ENCODE measurements at regions not wholly inside any gene's neighbourhood (a gene's known extent, or its start where the extent isn't known, plus 50 kb on each side); places are given as distances from the start of the nearest gene placed in this dataset.

- Mint-ChIP-seq H3K9me3 (ENCODE audit: insufficient read depth) (no peaks in the 10 kb centered on the region), H3K4me3 (no peak overlapping the region), H3K27me3 (ENCODE audit: low read depth) (no peaks in the 10 kb centered on the region), H3K27ac (no peak overlapping the region), H3K4me1 (ENCODE audit: low read depth) (no peaks in the 10 kb centered on the region), H3K36me3 (ENCODE audit: low read depth) (no peaks in the 10 kb centered on the region)
- ATAC-seq: no peak
- ChIA-PET POLR2A (no interaction called here), CTCF (no interaction called here)
- DNase-seq: no peak
Observed at GRCh38 chrX:22481436-22481835, 208.7 kb downstream of the CBLL2 start.

- H3K9me3 Mint-ChIP-seq (ENCODE audit: insufficient read depth): no peaks in the 10 kb centered on the region
Observed at GRCh38 chrX:22486296-22486695, 213.6 kb downstream of the CBLL2 start.

DNA sequence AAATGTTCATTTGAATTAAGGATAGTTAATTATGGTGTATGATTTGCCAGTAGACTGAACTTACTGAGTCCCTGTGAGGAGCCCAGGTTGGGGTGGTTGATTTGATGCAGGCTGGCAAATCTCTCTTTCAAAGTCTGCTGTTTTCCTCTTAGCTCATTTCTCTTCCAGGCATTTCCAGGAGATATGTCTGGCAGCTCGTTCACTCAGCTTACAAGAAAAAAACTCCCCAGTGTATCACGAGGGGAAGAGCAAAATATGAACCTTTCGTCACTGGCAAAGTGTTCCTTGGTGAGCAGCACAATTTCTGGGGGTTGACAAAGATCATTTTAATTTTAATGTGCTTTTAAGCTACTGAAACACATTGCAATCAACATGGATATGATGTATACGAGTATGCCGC is 244.2 kb downstream of the CBLL2 start:
- H3K36me3 Mint-ChIP-seq (ENCODE audit: low read depth): no peaks in the 10 kb centered on the region
- H3K9me3 Mint-ChIP-seq (ENCODE audit: insufficient read depth): no peaks in the 10 kb centered on the region
- H3K27ac Mint-ChIP-seq: no peak overlapping the region
- POLR2A ChIA-PET: no interaction called here
- H3K27me3 Mint-ChIP-seq (ENCODE audit: low read depth): no peaks in the 10 kb centered on the region
- ATAC-seq (no peak), DNase-seq (no peak)
- no peaks in the 10 kb centered on the region for H3K4me1 Mint-ChIP-seq (ENCODE audit: low read depth)
- CTCF ChIA-PET: no interaction called here
- H3K4me3 Mint-ChIP-seq: no peak overlapping the region

More at GRCh38 chrX:22486296-22486695, 213.6 kb downstream of the CBLL2 start:
- Mint-ChIP-seq H3K27me3 (ENCODE audit: low read depth) (no peaks in the 10 kb centered on the region), H3K27ac (no peak overlapping the region), H3K4me3 (no peak overlapping the region), H3K4me1 (ENCODE audit: low read depth) (no peaks in the 10 kb centered on the region), H3K36me3 (ENCODE audit: low read depth) (no peaks in the 10 kb centered on the region)
- POLR2A ChIA-PET: no interaction called here
- ATAC-seq (no peak), DNase-seq (no peak)
- CTCF ChIA-PET: interaction anchor here (0.6 kb wide), 2 partner anchors 304 to 1264 kb away, joined by 3 read pairs; no protein-coding TSS in a partner anchor

- no peaks in the 10 kb centered on the region for H3K36me3 Mint-ChIP-seq (ENCODE audit: low read depth)
- no peaks in the 10 kb centered on the region for H3K27me3 Mint-ChIP-seq (ENCODE audit: low read depth)
- POLR2A ChIA-PET: no interaction called here
- DNase-seq: no peak
- no peak overlapping the region for H3K27ac Mint-ChIP-seq
- no peaks in the 10 kb centered on the region for H3K4me1 Mint-ChIP-seq (ENCODE audit: low read depth)
- ATAC-seq: no peak
- no peaks in the 10 kb centered on the region for H3K9me3 Mint-ChIP-seq (ENCODE audit: insufficient read depth)
- CTCF ChIA-PET: interaction anchor here (0.7 kb wide), 1 partner anchor 428 kb away, joined by 3 read pairs; no protein-coding TSS in a partner anchor
- H3K4me3 Mint-ChIP-seq: no peak overlapping the region
Observed at GRCh38 chrX:22520128-22520828, 247.6 kb downstream of the CBLL2 start.

DNA sequence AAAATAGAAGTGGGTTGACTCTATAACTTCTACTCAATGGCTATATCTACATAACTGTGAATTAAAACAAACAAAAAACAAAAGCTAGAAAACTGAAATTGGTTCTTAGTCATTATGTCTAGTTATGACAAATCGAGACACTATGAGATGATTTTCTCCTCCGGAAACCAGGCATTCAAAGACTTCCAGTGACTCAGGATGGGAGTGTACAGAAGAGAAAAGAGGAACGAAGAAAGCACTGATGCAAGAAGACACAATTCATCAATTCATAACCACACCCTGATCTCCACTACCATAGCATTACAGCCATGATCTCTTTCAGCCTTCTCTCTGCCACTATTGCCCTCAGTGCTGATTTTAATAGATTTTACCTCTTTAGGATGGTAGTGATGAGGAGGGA is 253.6 kb downstream of the CBLL2 start:
- Mint-ChIP-seq H3K4me3 (no peak overlapping the region), H3K27me3 (ENCODE audit: low read depth) (no peaks in the 10 kb centered on the region), H3K27ac (no peak overlapping the region), H3K4me1 (ENCODE audit: low read depth) (no peaks in the 10 kb centered on the region), H3K36me3 (ENCODE audit: low read depth) (no peaks in the 10 kb centered on the region), H3K9me3 (ENCODE audit: insufficient read depth) (no peaks in the 10 kb centered on the region)
- DNase-seq (no peak), ATAC-seq (no peak)
- POLR2A ChIA-PET: no interaction called here
- CTCF ChIA-PET: no interaction called here

DNA sequence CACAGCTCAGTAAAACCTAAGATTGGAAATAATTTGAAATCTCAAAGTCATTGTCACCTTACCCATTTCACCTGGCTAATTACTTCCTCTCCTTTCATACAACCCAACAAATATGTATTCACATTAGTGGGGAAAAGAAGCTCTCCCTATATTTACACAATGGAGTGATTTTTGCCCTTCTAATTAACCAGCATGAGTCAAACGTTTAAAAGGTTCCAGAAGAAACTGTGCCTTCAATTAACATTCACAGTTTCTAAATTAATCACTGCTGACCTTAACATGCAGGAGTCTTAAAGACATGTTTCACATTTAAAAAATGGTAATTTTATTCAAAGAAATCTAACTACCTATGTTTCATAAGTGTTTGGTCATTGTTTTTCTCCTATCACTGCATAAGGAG is 254.6 kb downstream of the CBLL2 start:
- DNase-seq: no peak
- CTCF ChIA-PET: no interaction called here
- POLR2A ChIA-PET: no interaction called here

GRCh38 chrX:22533898-22534297 is 261.2 kb downstream of the CBLL2 start:
- DNase-seq: no peak
- no peak overlapping the region for H3K27ac Mint-ChIP-seq
- H3K36me3 Mint-ChIP-seq (ENCODE audit: low read depth): no peaks in the 10 kb centered on the region
- H3K4me1 Mint-ChIP-seq (ENCODE audit: low read depth): no peaks in the 10 kb centered on the region
- H3K9me3 Mint-ChIP-seq (ENCODE audit: insufficient read depth): no peaks in the 10 kb centered on the region
- H3K4me3 Mint-ChIP-seq: no peak overlapping the region
- ChIA-PET POLR2A (no interaction called here), CTCF (no interaction called here)
- H3K27me3 Mint-ChIP-seq (ENCODE audit: low read depth): no peaks in the 10 kb centered on the region
- ATAC-seq: no peak

More for the DNA sequence above, 254.6 kb downstream of the CBLL2 start:
- Mint-ChIP-seq H3K27me3 (ENCODE audit: low read depth) (no peaks in the 10 kb centered on the region), H3K4me1 (ENCODE audit: low read depth) (no peaks in the 10 kb centered on the region), H3K4me3 (no peak overlapping the region), H3K36me3 (ENCODE audit: low read depth) (no peaks in the 10 kb centered on the region), H3K27ac (no peak overlapping the region), H3K9me3 (ENCODE audit: insufficient read depth) (no peaks in the 10 kb centered on the region)
- no peak for ATAC-seq

GRCh38 chrX:22534643-22535042 is 261.9 kb downstream of the CBLL2 start:
- Mint-ChIP-seq H3K4me1 (ENCODE audit: low read depth) (no peaks in the 10 kb centered on the region), H3K27ac (no peak overlapping the region), H3K36me3 (ENCODE audit: low read depth) (no peaks in the 10 kb centered on the region), H3K27me3 (ENCODE audit: low read depth) (no peaks in the 10 kb centered on the region), H3K4me3 (no peak overlapping the region), H3K9me3 (ENCODE audit: insufficient read depth) (no peaks in the 10 kb centered on the region)
- ChIA-PET POLR2A (no interaction called here), CTCF (no interaction called here)
- ATAC-seq (no peak), DNase-seq (no peak)

GRCh38 chrX:22536746-22537304 is 264.1 kb downstream of the CBLL2 start:
- H3K27me3 Mint-ChIP-seq (ENCODE audit: low read depth): no peaks in the 10 kb centered on the region

GRCh38 chrX:22538580-22538979 is 265.9 kb downstream of the CBLL2 start:
- Mint-ChIP-seq H3K4me3 (no peak overlapping the region), H3K9me3 (ENCODE audit: insufficient read depth) (no peaks in the 10 kb centered on the region), H3K36me3 (ENCODE audit: low read depth) (no peaks in the 10 kb centered on the region), H3K27me3 (ENCODE audit: low read depth) (no peaks in the 10 kb centered on the region), H3K27ac (no peak overlapping the region), H3K4me1 (ENCODE audit: low read depth) (no peaks in the 10 kb centered on the region)
- DNase-seq (no peak), ATAC-seq (no peak)
- ChIA-PET CTCF (no interaction called here), POLR2A (no interaction called here)

More at GRCh38 chrX:22536746-22537304, 264.1 kb downstream of the CBLL2 start:
- ATAC-seq: no peak
- Mint-ChIP-seq H3K36me3 (ENCODE audit: low read depth) (no peaks in the 10 kb centered on the region), H3K4me1 (ENCODE audit: low read depth) (no peaks in the 10 kb centered on the region), H3K9me3 (ENCODE audit: insufficient read depth) (no peaks in the 10 kb centered on the region), H3K27ac (no peak overlapping the region), H3K4me3 (no peak overlapping the region)
- ChIA-PET POLR2A (no interaction called here), CTCF (no interaction called here)
- no peak for DNase-seq

- POLR2A ChIA-PET: no interaction called here
- Mint-ChIP-seq H3K4me1 (ENCODE audit: low read depth) (no peaks in the 10 kb centered on the region), H3K36me3 (ENCODE audit: low read depth) (no peaks in the 10 kb centered on the region), H3K4me3 (no peak overlapping the region), H3K9me3 (ENCODE audit: insufficient read depth) (no peaks in the 10 kb centered on the region), H3K27me3 (ENCODE audit: low read depth) (no peaks in the 10 kb centered on the region), H3K27ac (no peak overlapping the region)
- CTCF ChIA-PET: no interaction called here
- DNase-seq: no peak
- no peak for ATAC-seq
Observed at GRCh38 chrX:22541926-22542325, 269.2 kb downstream of the CBLL2 start.

GRCh38 chrX:22542641-22543040 is 269.9 kb downstream of the CBLL2 start:
- no peaks in the 10 kb centered on the region for H3K36me3 Mint-ChIP-seq (ENCODE audit: low read depth)
- ATAC-seq (no peak), DNase-seq (no peak)
- H3K4me3 Mint-ChIP-seq: no peak overlapping the region
- ChIA-PET CTCF (no interaction called here), POLR2A (no interaction called here)
- H3K4me1 Mint-ChIP-seq (ENCODE audit: low read depth): no peaks in the 10 kb centered on the region
- H3K27me3 Mint-ChIP-seq (ENCODE audit: low read depth): no peaks in the 10 kb centered on the region
- H3K9me3 Mint-ChIP-seq (ENCODE audit: insufficient read depth): no peaks in the 10 kb centered on the region
- no peak overlapping the region for H3K27ac Mint-ChIP-seq

DNA sequence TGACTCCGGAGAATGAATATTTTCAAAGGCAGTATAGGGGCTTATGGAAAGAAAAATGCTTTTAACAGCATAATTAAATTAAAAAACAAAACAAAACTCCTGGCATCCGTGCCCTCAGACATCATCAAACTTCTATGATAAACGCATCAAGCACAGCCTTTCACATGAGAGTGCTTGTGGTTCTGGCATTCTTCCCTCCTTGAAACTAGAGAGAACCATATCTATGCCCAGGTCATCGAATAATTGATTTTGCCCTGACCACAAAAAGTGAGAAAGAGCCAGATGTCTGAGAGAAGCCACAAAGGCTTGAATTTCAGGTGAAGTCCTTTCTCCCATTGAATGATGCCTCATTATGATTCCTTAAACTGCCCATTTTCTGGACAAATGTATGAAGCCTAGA is 286.8 kb downstream of the CBLL2 start:
- ATAC-seq: no peak
- POLR2A ChIA-PET: no interaction called here

More for the DNA sequence above, 286.8 kb downstream of the CBLL2 start:
- H3K27me3 Mint-ChIP-seq (ENCODE audit: low read depth): no peaks in the 10 kb centered on the region
- H3K9me3 Mint-ChIP-seq (ENCODE audit: insufficient read depth): no peaks in the 10 kb centered on the region
- H3K4me3 Mint-ChIP-seq: no peak overlapping the region
- no peaks in the 10 kb centered on the region for H3K36me3 Mint-ChIP-seq (ENCODE audit: low read depth)
- DNase-seq: no peak
- CTCF ChIA-PET: no interaction called here
- H3K4me1 Mint-ChIP-seq (ENCODE audit: low read depth): no peaks in the 10 kb centered on the region
- H3K27ac Mint-ChIP-seq: no peak overlapping the region

Measured in activated CD8-positive, alpha-beta T cell treated with anti-CD3 and anti-CD28 coated beads, Interleukin-2, amount 10 ng/mL, durations not matched to agents 7 days and 5 days (primary cell).